GM23248 (cell line): ENCODE measurements at regions not wholly inside any gene's neighbourhood (a gene's known extent, or its start where the extent isn't known, plus 50 kb on each side); places are given as distances from the start of the nearest gene placed in this dataset.

ENCODE experiments used
- DNase-seq: peaks from one replicate; pipeline ENCODE4 v3.0.0-alpha.2; 2015
- H2AFZ ChIP-seq: fragments of 200-600 bp; sonication (generic); 2 replicates; pipeline ENCODE4 v1.6.1; 2016; ENCODE audit warnings: antibody characterized with exemption
- H3F3A ChIP-seq: fragments of 200-600 bp; sonication (generic); 2 replicates; pipeline ENCODE4 v1.6.1; 2016; ENCODE audit warnings: mild to moderate bottlenecking, antibody characterized with exemption, mixed run types; ENCODE audit not compliant: insufficient read depth
- H3K27ac ChIP-seq: fragments of 200-600 bp; sonication (generic); 2 replicates; pipeline ENCODE4 v1.5.1; 2016; ENCODE audit warnings: mild to moderate bottlenecking
- H3K27me3 ChIP-seq: fragments of 200-600 bp; sonication (generic); replicated peaks from 2 replicates; pipeline ENCODE4 v1.6.1; 2016; ENCODE audit warnings: mild to moderate bottlenecking; ENCODE audit not compliant: insufficient read depth
- H3K36me3 ChIP-seq: fragments of 200-600 bp; sonication (generic); 2 replicates; pipeline ENCODE4 v1.6.1; 2016; ENCODE audit warnings: low read depth, mild to moderate bottlenecking
- H3K4me1 ChIP-seq: fragments of 200-600 bp; sonication (generic); 2 replicates; pipeline ENCODE4 v1.6.1; 2016; ENCODE audit warnings: mild to moderate bottlenecking; ENCODE audit not compliant: insufficient read depth
- H3K4me2 ChIP-seq: fragments of 200-600 bp; sonication (generic); one replicate; pipeline ENCODE4 v1.6.1; 2016; ENCODE audit warnings: mild to moderate bottlenecking; ENCODE audit not compliant: unreplicated experiment
- H3K4me3 ChIP-seq: fragments of 200-600 bp; sonication (generic); 2 replicates; pipeline ENCODE4 v1.5.1; 2016; ENCODE audit warnings: mild to moderate bottlenecking
- H3K79me2 ChIP-seq: fragments of 200-600 bp; sonication (generic); 2 replicates; pipeline ENCODE4 v1.6.1; 2016; ENCODE audit warnings: mild to moderate bottlenecking; ENCODE audit not compliant: insufficient read depth
- H3K9ac ChIP-seq: fragments of 200-600 bp; sonication (generic); 2 replicates; pipeline ENCODE4 v1.6.1; 2016; ENCODE audit warnings: mild to moderate bottlenecking
- H3K9me2 ChIP-seq: fragments of 200-600 bp; sonication (generic); 2 replicates; pipeline ENCODE4 v1.6.1; 2016; ENCODE audit warnings: mixed run types, mild to moderate bottlenecking, moderate library complexity; ENCODE audit not compliant: insufficient read depth
- H3K9me3 ChIP-seq: fragments of 200-600 bp; sonication (generic); one replicate; pipeline ENCODE4 v1.6.1; 2017; ENCODE audit warnings: low read depth
- H4K20me1 ChIP-seq: fragments of 200-600 bp; sonication (generic); 2 replicates; pipeline ENCODE4 v1.6.0; 2016; ENCODE audit not compliant: insufficient read depth
- EZH2 ChIP-seq: fragments of 200-600 bp; sonication (generic); IDR thresholded peaks from 2 replicates; pipeline ENCODE4 v1.6.1; 2018; ENCODE audit warnings: antibody characterized with exemption, mild to moderate bottlenecking; ENCODE audit not compliant: insufficient read depth, poor library complexity, severe bottlenecking
- EZH2phosphoT487 ChIP-seq: fragments of 200-600 bp; sonication (generic); IDR thresholded peaks from 2 replicates; pipeline ENCODE4 v1.6.1; 2018; ENCODE audit warnings: antibody characterized with exemption, moderate library complexity, mild to moderate bottlenecking, low read depth; ENCODE audit not compliant: insufficient read depth
- WGBS, 2 experiments: methylation state at CpG; one replicate each; pipeline ENCODE4 v1.1.6; 2015 to 2017; ENCODE audit warnings: low lambda C conversion rate in 2 of 2, low coverage in 1 of 2; ENCODE audit errors: missing lambda C conversion rate in 2 of 2; 5-methylcytosine and 5-hydroxymethylcytosine counted together
- in situ Hi-C: fragments of 300-500 bp; cut with MboI; formaldehyde crosslinking; loops from 2 replicates; pipeline ENCODE4 v1.15.0; 2020

DNA sequence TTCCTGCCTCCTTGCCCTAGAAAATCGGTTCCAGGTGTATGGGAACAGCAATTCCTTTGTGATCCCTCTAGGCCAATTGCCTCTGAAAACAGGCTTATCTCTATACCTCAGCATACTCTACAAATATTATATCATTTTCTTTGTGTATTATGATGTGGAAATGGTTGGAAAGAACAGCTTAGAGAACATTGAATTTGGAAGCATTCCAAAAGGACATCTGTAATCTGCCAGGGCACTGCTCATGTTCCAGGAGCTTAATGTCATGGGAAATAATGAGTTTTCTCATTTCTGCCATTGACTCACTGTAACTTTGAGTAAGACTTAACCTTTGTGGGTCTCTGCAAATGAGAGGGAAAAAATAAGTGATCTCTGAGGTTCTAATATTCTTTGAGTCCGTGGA, 147.3 kb downstream of the UFM1 start:
- Histone ChIP-seq H3K9me3 (no peaks in the 10 kb centered on the region), H3K9ac (no peak overlapping the region), H3K4me3 (no peak overlapping the region), H3K27me3 (no peaks in the 10 kb centered on the region), H4K20me1 (no peaks in the 10 kb centered on the region), H3K4me2 (no peak overlapping the region), H3K4me1 (no peaks in the 10 kb centered on the region), H2AFZ (peak overlapping the region; percentile 3; the same call in 1 of the 2 replicates), H3F3A (no peaks in the 10 kb centered on the region), H3K9me2 (no peaks in the 10 kb centered on the region), H3K79me2 (no peaks in the 10 kb centered on the region), H3K27ac (no peak overlapping the region), H3K36me3 (no peaks in the 10 kb centered on the region)
- in situ Hi-C loops: no loop called here
- TF ChIP-seq EZH2 (no peak), EZH2phosphoT487 (no peak)
- DNase-seq: peak; percentile 16
- 24 to 25% methylated on average over 2 of the region's 2 CpGs for WGBS, 2 experiments

DNA sequence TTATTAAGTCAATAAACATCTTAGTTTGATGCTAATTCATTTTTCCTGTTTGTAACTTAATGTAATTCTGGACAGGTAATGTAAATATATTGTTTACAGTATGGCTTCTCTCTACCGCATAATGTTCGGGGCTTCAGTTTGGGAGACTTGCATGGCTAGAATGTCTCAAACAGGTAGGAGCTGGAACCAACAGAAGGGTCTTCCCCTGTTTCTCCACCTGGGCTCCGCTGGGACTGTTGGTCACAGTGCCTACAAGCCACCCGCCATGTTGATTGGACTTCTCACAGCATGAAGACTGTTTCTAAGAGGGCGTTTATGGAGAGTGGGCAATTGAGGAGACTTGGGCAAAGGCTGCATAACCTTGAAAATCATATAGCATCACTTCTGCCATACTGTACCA, 148.6 kb downstream of the UFM1 start:
- no peaks in the 10 kb centered on the region for H3F3A ChIP-seq
- H3K9me3 ChIP-seq: no peaks in the 10 kb centered on the region
- no peaks in the 10 kb centered on the region for H3K79me2 ChIP-seq
- no peaks in the 10 kb centered on the region for H3K36me3 ChIP-seq
- no peak overlapping the region for H3K27ac ChIP-seq
- H3K4me1 ChIP-seq: no peaks in the 10 kb centered on the region
- no peak overlapping the region for H3K4me3 ChIP-seq
- no peaks in the 10 kb centered on the region for H4K20me1 ChIP-seq
- 74 to 76% methylated on average over 5 of the region's 5 CpGs for WGBS, 2 experiments
- H3K4me2 ChIP-seq: no peak overlapping the region
- no peak for DNase-seq
- no peak overlapping the region for H2AFZ ChIP-seq
- no peaks in the 10 kb centered on the region for H3K9me2 ChIP-seq
- no peak overlapping the region for H3K9ac ChIP-seq
- no peaks in the 10 kb centered on the region for H3K27me3 ChIP-seq
- in situ Hi-C loops: no loop called here
- TF ChIP-seq EZH2phosphoT487: no peak
- TF ChIP-seq EZH2: no peak

DNA sequence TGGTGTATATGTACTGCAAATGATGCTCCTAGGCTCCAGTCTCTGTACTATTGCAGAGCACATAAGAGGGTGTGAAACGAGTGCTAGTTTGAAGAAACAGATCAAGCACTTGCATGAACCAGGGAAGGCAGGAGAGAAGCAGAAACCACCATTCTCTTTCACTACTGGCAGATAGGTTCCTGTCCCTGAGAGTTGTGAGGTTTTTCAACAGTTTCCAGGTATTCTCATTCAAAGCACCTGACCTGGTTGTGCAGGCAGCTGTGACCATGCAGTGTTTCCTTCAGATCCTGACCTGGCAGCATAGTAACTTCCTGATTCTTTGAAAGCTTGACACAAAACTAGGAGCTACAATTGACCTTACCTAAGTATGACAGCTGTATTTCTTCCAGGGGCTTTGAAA, 164.9 kb downstream of the UFM1 start:
- no peaks in the 10 kb centered on the region for H3K9me2 ChIP-seq
- no peaks in the 10 kb centered on the region for H3K36me3 ChIP-seq
- H3K27me3 ChIP-seq: peaks cover 8% of the 10 kb centered on the region; the same call in 1 of the 2 replicates
- no peaks in the 10 kb centered on the region for H3K9me3 ChIP-seq
- TF ChIP-seq EZH2phosphoT487 (no peak), EZH2 (no peak)
- H2AFZ ChIP-seq: no peak overlapping the region
- H3K4me2 ChIP-seq: no peak overlapping the region
- WGBS, 2 experiments: 32 to 48% methylated on average over 1 of the region's 1 CpG
- no peaks in the 10 kb centered on the region for H4K20me1 ChIP-seq
- no peak overlapping the region for H3K4me3 ChIP-seq
- H3K9ac ChIP-seq: no peak overlapping the region
- in situ Hi-C loops: no loop called here
- no peak overlapping the region for H3K27ac ChIP-seq
- no peak for DNase-seq
- H3K4me1 ChIP-seq: no peaks in the 10 kb centered on the region
- H3K79me2 ChIP-seq: no peaks in the 10 kb centered on the region
- H3F3A ChIP-seq: no peaks in the 10 kb centered on the region

DNA sequence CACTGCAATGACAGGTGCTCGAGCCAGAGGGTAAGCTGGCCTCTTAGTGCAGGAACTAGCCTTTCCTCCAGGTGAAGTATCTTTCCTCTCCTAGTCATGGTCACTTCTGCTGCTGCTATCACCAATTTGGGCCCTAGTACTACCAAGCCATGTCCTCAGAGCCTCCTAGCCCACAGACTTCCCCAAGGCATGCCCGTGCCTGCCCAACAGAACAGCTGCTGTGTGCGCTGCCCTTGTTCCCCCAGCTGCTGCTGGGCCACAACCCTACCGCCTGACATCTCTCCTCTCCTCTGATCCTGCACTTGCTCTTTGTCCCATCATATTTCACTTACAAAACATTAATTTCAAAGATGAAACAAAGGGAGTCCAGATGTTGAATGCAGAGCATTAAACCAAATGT, 168.5 kb upstream of the FREM2 start:
- Histone ChIP-seq H3K9me2 (no peaks in the 10 kb centered on the region), H3K27ac (no peak overlapping the region), H3K9ac (no peak overlapping the region), H3F3A (no peaks in the 10 kb centered on the region), H3K9me3 (no peaks in the 10 kb centered on the region), H3K4me2 (no peak overlapping the region), H2AFZ (no peak overlapping the region), H4K20me1 (no peaks in the 10 kb centered on the region), H3K4me3 (no peak overlapping the region), H3K36me3 (no peaks in the 10 kb centered on the region), H3K4me1 (no peaks in the 10 kb centered on the region), H3K27me3 (peaks cover 11% of the 10 kb centered on the region; the same call in 1 of the 2 replicates), H3K79me2 (no peaks in the 10 kb centered on the region)
- 36 to 43% methylated on average over 4 of the region's 4 CpGs for WGBS, 2 experiments
- DNase-seq: no peak
- no peak for TF ChIP-seq EZH2phosphoT487
- no peak for TF ChIP-seq EZH2
- in situ Hi-C loops: no loop called here
